ENCODE measurements at regions not wholly inside any gene's neighbourhood (a gene's known extent, or its start where the extent isn't known, plus 50 kb on each side); places are given as distances from the start of the nearest gene placed in this dataset.

DNA sequence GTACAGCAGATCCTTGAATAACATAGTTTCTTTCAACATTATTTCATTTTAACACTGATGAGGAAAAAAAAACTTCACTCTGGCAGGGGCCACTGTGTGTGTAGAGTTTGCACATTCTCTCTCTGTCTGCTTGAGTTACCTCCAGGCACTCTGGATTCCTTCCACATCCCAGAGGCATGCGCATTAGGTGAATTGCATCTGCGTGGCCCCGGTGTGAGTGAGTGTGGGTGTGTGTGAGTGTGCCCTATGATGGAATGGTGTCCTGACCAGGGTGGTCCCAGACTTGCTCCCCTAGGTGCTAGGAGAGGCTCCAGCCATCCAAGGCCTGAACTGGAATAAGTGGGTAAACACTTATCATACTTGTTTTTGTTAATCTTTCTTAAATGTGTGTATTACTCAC is 90.6 kb upstream of the LRIG3 start:
- Mint-ChIP-seq H3K27ac (ENCODE audit: unreplicated experiment) (no peak overlapping the region), H3K4me1 (ENCODE audit: low read depth, unreplicated experiment) (no peaks in the 10 kb centered on the region), H3K9me3 (ENCODE audit: low read depth, unreplicated experiment) (no peaks in the 10 kb centered on the region), H3K27me3 (ENCODE audit: unreplicated experiment) (no peaks in the 10 kb centered on the region), H3K36me3 (ENCODE audit: insufficient read depth, unreplicated experiment) (no peaks in the 10 kb centered on the region), H3K4me3 (ENCODE audit: low read depth, unreplicated experiment) (no peak overlapping the region)
- BruUV-seq (replicated peaks): no TSS peak
- intact Hi-C loops (cut with micrococcal nuclease; ENCODE audit: unreplicated experiment): no loop called here
- no peak for DNase-seq
- TF ChIP-seq, protein P1, sequence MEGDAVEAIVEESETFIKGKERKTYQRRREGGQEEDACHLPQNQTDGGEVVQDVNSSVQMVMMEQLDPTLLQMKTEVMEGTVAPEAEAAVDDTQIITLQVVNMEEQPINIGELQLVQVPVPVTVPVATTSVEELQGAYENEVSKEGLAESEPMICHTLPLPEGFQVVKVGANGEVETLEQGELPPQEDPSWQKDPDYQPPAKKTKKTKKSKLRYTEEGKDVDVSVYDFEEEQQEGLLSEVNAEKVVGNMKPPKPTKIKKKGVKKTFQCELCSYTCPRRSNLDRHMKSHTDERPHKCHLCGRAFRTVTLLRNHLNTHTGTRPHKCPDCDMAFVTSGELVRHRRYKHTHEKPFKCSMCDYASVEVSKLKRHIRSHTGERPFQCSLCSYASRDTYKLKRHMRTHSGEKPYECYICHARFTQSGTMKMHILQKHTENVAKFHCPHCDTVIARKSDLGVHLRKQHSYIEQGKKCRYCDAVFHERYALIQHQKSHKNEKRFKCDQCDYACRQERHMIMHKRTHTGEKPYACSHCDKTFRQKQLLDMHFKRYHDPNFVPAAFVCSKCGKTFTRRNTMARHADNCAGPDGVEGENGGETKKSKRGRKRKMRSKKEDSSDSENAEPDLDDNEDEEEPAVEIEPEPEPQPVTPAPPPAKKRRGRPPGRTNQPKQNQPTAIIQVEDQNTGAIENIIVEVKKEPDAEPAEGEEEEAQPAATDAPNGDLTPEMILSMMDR (IDR thresholded peaks at IDR 0.05; ENCODE audit: unreplicated experiment): no peak
- CTCF ChIA-PET: interaction anchor here (1.4 kb wide), 1 partner anchor 12 kb away, joined by 3 read pairs; no protein-coding TSS in a partner anchor

DNA sequence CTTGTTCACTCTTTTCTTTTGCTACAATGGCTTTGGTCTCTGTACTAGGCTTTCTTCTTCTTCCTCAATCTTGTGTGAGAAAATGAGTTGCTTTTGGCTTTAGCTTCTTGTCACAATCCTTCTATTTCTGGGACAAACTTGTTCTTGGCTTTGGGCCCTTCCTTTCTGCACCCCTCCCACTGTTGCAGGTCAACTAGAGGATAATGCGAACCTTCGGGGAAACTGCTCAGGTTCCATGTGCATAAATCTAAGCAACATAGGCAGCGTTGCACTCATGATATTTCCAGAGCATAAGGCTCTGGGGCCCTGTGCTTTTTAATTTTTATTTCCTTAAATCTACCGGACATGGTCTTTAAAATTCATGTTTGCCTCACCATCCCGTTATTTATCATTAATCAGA is 89.8 kb upstream of the LRIG3 start:
- no TSS peak for BruUV-seq (replicated peaks)
- Mint-ChIP-seq H3K27ac (ENCODE audit: unreplicated experiment) (no peak overlapping the region), H3K9me3 (ENCODE audit: low read depth, unreplicated experiment) (no peaks in the 10 kb centered on the region), H3K4me1 (ENCODE audit: low read depth, unreplicated experiment) (no peaks in the 10 kb centered on the region), H3K27me3 (ENCODE audit: unreplicated experiment) (no peaks in the 10 kb centered on the region), H3K4me3 (ENCODE audit: low read depth, unreplicated experiment) (no peak overlapping the region), H3K36me3 (ENCODE audit: insufficient read depth, unreplicated experiment) (no peaks in the 10 kb centered on the region)
- DNase-seq: no peak
- intact Hi-C loops (cut with micrococcal nuclease; ENCODE audit: unreplicated experiment): no loop called here
- TF ChIP-seq, protein P1 (IDR thresholded peaks at IDR 0.05; ENCODE audit: unreplicated experiment): no peak
- CTCF ChIA-PET: interaction anchor here (1.4 kb wide), 1 partner anchor 13 kb away, joined by 3 read pairs; no protein-coding TSS in a partner anchor

DNA sequence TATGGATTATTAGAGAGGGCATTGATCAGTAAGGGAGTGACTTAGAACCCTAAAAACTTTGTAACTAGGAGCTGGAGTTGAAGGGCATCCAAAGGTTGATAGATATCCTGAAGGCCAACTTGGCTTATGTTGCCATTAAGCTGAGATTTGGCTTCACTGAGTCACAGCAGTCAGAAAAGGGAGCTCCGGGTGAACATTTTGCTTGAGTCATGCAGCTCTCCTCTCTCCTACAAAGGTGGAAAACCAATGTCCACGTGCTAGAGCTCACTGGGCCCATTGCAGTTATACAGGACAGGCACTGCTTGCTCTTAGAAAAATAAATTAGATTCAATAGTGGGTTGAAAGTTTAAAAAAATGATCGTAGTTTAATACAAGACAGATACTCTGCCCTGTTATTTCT is 87.3 kb upstream of the LRIG3 start:
- DNase-seq: no peak
- TF ChIP-seq, protein P1 (IDR thresholded peaks at IDR 0.05; ENCODE audit: unreplicated experiment): no peak
- intact Hi-C loops (cut with micrococcal nuclease; ENCODE audit: unreplicated experiment): no loop called here
- Mint-ChIP-seq H3K36me3 (ENCODE audit: insufficient read depth, unreplicated experiment) (no peaks in the 10 kb centered on the region), H3K27ac (ENCODE audit: unreplicated experiment) (no peak overlapping the region), H3K9me3 (ENCODE audit: low read depth, unreplicated experiment) (no peaks in the 10 kb centered on the region), H3K27me3 (ENCODE audit: unreplicated experiment) (no peaks in the 10 kb centered on the region), H3K4me1 (ENCODE audit: low read depth, unreplicated experiment) (no peaks in the 10 kb centered on the region), H3K4me3 (ENCODE audit: low read depth, unreplicated experiment) (no peak overlapping the region)
- BruUV-seq (replicated peaks): no TSS peak
- CTCF ChIA-PET: no interaction called here

DNA sequence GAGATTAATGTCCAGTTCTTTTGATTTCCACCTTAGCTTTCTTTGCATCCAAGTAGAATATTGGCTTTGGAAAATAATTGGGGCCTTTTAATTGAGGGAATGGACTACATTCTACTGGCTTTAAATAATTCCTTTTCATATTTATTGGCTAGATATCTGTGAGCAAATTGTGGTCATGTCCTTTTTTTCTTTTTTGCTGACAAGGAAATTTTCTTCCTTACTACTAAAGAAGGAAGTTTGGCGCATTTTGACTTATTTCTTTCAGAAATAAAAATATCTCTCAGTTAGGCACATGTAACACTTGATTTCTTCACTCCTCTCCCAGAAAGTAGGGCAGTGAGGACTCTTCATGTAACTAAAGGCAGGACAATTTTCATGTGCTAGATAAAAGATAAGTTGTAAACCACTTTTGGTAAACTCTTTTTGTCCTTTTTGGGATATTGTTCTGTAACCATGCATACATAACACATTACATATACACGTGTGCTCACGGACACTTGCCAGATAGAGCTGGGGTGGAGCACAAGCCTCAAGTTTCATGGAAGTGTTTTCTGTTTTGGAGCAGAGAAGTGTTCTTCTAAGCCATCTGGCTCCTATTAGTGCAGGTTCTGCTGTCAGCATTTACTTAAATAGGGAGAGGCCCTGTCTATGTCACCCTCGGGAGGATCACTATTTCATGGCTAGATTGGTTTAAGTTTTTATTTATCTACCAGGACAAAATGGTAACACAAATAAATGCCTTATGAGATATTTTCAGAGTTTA is 85.1 kb upstream of the LRIG3 start:
- no peaks in the 10 kb centered on the region for H3K36me3 Mint-ChIP-seq (ENCODE audit: insufficient read depth, unreplicated experiment)
- no peaks in the 10 kb centered on the region for H3K27me3 Mint-ChIP-seq (ENCODE audit: unreplicated experiment)
- BruUV-seq (replicated peaks): no TSS peak
- CTCF ChIA-PET: interaction anchor here (0.7 kb wide), 1 partner anchor 150 kb away, joined by 3 read pairs; no protein-coding TSS in a partner anchor
- TF ChIP-seq, protein P1 (IDR thresholded peaks at IDR 0.05; ENCODE audit: unreplicated experiment): no peak
- no peak overlapping the region for H3K27ac Mint-ChIP-seq (ENCODE audit: unreplicated experiment)
- DNase-seq: no peak
- intact Hi-C loops (cut with micrococcal nuclease; ENCODE audit: unreplicated experiment): no loop called here
- no peaks in the 10 kb centered on the region for H3K4me1 Mint-ChIP-seq (ENCODE audit: low read depth, unreplicated experiment)
- H3K4me3 Mint-ChIP-seq (ENCODE audit: low read depth, unreplicated experiment): no peak overlapping the region
- no peaks in the 10 kb centered on the region for H3K9me3 Mint-ChIP-seq (ENCODE audit: low read depth, unreplicated experiment)

Measured in Calu3 (cell line).